Adrenal gland (tissue), 5 donors: ENCODE measurements at regions not wholly inside any gene's neighbourhood (a gene's known extent, or its start where the extent isn't known, plus 50 kb on each side); places are given as distances from the start of the nearest gene placed in this dataset.

Experiments
- CTCF ChIP-seq, 6 experiments: fragments of 450-650 bp in 4 of 6; fragments of 200-600 bp in 2 of 6; sonication (generic) in 1 of 6; IDR thresholded peaks; 1 replicate in 5 of 6; 2 replicates in 1 of 6; pipeline versions ENCODE4 v1.5.1 to v1.8.0; 2016 to 2021; ENCODE audit warnings: antibody characterized with exemption in 6 of 6, mild to moderate bottlenecking in 2 of 6, moderate library complexity in 1 of 6
- POLR2A ChIP-seq, 2 donors: fragments of 450-650 bp; IDR thresholded peaks; one replicate each; pipeline ENCODE4 v1.6.1; 2017; ENCODE audit warnings: antibody characterized with exemption in 2 of 2, mild to moderate bottlenecking in 2 of 2, moderate library complexity in 1 of 2
- donor health status: DM: no; HTN: no; CAD: no.

DNA sequence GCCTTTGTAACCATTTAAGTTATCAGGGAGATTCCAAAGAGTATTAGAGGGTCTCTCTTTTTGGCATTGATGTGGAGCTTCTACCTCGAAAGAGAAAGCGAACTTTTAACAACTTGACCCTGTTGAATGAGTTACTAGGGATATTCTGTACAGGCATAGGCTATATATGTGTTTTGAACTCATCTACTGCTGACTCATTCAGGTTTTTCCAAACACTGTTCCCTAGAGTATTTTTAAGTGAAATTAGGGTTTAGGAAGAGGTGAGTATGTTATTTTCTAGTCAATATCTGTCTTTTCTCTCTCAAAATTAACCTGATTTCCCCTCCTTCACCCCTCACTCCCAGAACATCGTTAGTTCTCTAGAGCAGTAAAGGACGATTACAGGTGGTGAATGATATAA is 228.1 kb upstream of the C2CD4B start:
- TF ChIP-seq CTCF (IDR thresholded peaks at IDR 0.05) (no peak), POLR2A (IDR thresholded peaks at IDR 0.05) (no peak)
